T-helper 2 cell treated with Interferon-gamma antibody and Interleukin-4, amounts not matched to agents 5 μg/mL and 100 μg/mL, for 36 hours (primary cell): ENCODE measurements at regions not wholly inside any gene's neighbourhood (a gene's known extent, or its start where the extent isn't known, plus 50 kb on each side); places are given as distances from the start of the nearest gene placed in this dataset.

Source experiments
- DNase-seq: peaks from one replicate; pipeline ENCODE4 v3.0.0; 2021; ENCODE audit warnings: low spot score
- H3K27ac Mint-ChIP-seq: one replicate; pipeline ENCODE4 v1.8.0; 2021; ENCODE audit warnings: mild to moderate bottlenecking, mixed read lengths
- H3K27me3 Mint-ChIP-seq: one replicate; pipeline ENCODE4 v1.8.0; 2021; ENCODE audit warnings: low read depth, mixed read lengths
- H3K36me3 Mint-ChIP-seq: one replicate; pipeline ENCODE4 v1.8.0; 2021; ENCODE audit warnings: low read depth, mixed read lengths
- H3K4me1 Mint-ChIP-seq: one replicate; pipeline ENCODE4 v1.8.0; 2021; ENCODE audit warnings: low read depth, mixed read lengths
- H3K4me3 Mint-ChIP-seq: one replicate; pipeline ENCODE4 v1.8.0; 2022; ENCODE audit warnings: mild to moderate bottlenecking, moderate library complexity, mixed read lengths
- H3K9me3 Mint-ChIP-seq: one replicate; pipeline ENCODE4 v1.8.0; 2021; ENCODE audit warnings: mixed read lengths

- H3K36me3 Mint-ChIP-seq = no peaks in the 10 kb centered on the region
- H3K27ac Mint-ChIP-seq = no peak overlapping the region
- no peak overlapping the region for H3K4me3 Mint-ChIP-seq
- no peaks in the 10 kb centered on the region for H3K9me3 Mint-ChIP-seq
- H3K4me1 Mint-ChIP-seq = peaks cover 6% of the 10 kb centered on the region
- peaks cover 12% of the 10 kb centered on the region for H3K27me3 Mint-ChIP-seq
- no peak for DNase-seq
Observed at GRCh38 chr4:121216461-121216860, 52.3 kb upstream of the TNIP3 start.

GRCh38 chr4:121213940-121214339 is 49.8 kb upstream of the TNIP3 start:
- Mint-ChIP-seq H3K4me1 (peaks cover 3% of the 10 kb centered on the region), H3K27ac (no peak overlapping the region), H3K9me3 (peaks cover 7% of the 10 kb centered on the region), H3K27me3 (peaks cover 9% of the 10 kb centered on the region), H3K36me3 (no peaks in the 10 kb centered on the region), H3K4me3 (no peak overlapping the region)
- DNase-seq = no peak
